Hepatocyte (in vitro differentiated cells): ENCODE measurements at regions not wholly inside any gene's neighbourhood (a gene's known extent, or its start where the extent isn't known, plus 50 kb on each side); places are given as distances from the start of the nearest gene placed in this dataset.
A peak's percentile ranks its signal among the peaks of the same experiment; 100 is the strongest.

Experiments used
- DNase-seq: peaks from one replicate; pipeline ENCODE4 v3.0.0-alpha.2; 2016; ENCODE audit warnings: low spot score
- H2AFZ ChIP-seq: fragments of 200-600 bp; sonication (generic); 2 replicates; pipeline ENCODE4 v1.6.0; 2016; ENCODE audit warnings: antibody characterized with exemption, mild to moderate bottlenecking
- H3K27ac ChIP-seq: fragments of 200-600 bp; sonication (generic); 2 replicates; pipeline ENCODE4 v1.5.1; 2016; ENCODE audit warnings: mild to moderate bottlenecking
- H3K27me3 ChIP-seq: fragments of 200-600 bp; sonication (generic); 2 replicates; pipeline ENCODE4 v1.6.1; 2016
- H3K36me3 ChIP-seq: fragments of 200-600 bp; sonication (generic); replicated peaks from 2 replicates; pipeline ENCODE4 v1.5.1; 2016; ENCODE audit warnings: low read depth; ENCODE audit not compliant: insufficient read depth
- H3K4me1 ChIP-seq: fragments of 200-600 bp; sonication (generic); 2 replicates; pipeline ENCODE4 v1.5.1; 2016; ENCODE audit warnings: mild to moderate bottlenecking, moderate library complexity; ENCODE audit not compliant: insufficient read depth
- H3K4me2 ChIP-seq: fragments of 200-600 bp; sonication (generic); 2 replicates; pipeline ENCODE4 v1.6.0; 2016
- H3K4me3 ChIP-seq: fragments of 200-600 bp; sonication (generic); 2 replicates; pipeline ENCODE4 v1.5.1; 2016; ENCODE audit warnings: mild to moderate bottlenecking
- H3K79me2 ChIP-seq: fragments of 200-600 bp; sonication (generic); 2 replicates; pipeline ENCODE4 v1.6.0; 2017; ENCODE audit warnings: mild to moderate bottlenecking
- H3K9me2 ChIP-seq: fragments of 200-600 bp; sonication (generic); replicated peaks from 2 replicates; pipeline ENCODE4 v1.6.0; 2017; ENCODE audit warnings: mild to moderate bottlenecking; ENCODE audit not compliant: insufficient read depth
- H3K9me3 ChIP-seq: fragments of 200-600 bp; sonication (generic); 2 replicates; pipeline ENCODE4 v1.5.1; 2016; ENCODE audit warnings: low read depth, mild to moderate bottlenecking
- H4K20me1 ChIP-seq: fragments of 200-600 bp; sonication (generic); 2 replicates; pipeline ENCODE4 v1.6.0; 2016; ENCODE audit warnings: mild to moderate bottlenecking; ENCODE audit not compliant: insufficient read depth, poor library complexity, severe bottlenecking
- EZH2 ChIP-seq: fragments of 200-600 bp; sonication (generic); IDR thresholded peaks from 2 replicates; pipeline ENCODE4 v1.6.1; 2016; ENCODE audit warnings: antibody characterized with exemption, mild to moderate bottlenecking, borderline replicate concordance
- EZH2phosphoT487 ChIP-seq: fragments of 200-600 bp; sonication (generic); IDR thresholded peaks from one replicate; pipeline ENCODE4 v1.6.1; 2018; ENCODE audit warnings: antibody characterized with exemption, mild to moderate bottlenecking, low read depth, moderate library complexity; ENCODE audit not compliant: unreplicated experiment, severe bottlenecking
- WGBS: methylation state at CpG from one replicate; pipeline ENCODE4 v1.1.6; 2016; ENCODE audit warnings: low lambda C conversion rate; ENCODE audit errors: missing lambda C conversion rate; 5-methylcytosine and 5-hydroxymethylcytosine counted together
- TF ChIP-seq, protein P1 (sequence below): fragments of 200-600 bp; sonication (generic); IDR thresholded peaks from 2 replicates; pipeline ENCODE4 v1.5.1; 2016; ENCODE audit warnings: antibody characterized with exemption, mild to moderate bottlenecking; ENCODE audit not compliant: poor library complexity

DNA sequence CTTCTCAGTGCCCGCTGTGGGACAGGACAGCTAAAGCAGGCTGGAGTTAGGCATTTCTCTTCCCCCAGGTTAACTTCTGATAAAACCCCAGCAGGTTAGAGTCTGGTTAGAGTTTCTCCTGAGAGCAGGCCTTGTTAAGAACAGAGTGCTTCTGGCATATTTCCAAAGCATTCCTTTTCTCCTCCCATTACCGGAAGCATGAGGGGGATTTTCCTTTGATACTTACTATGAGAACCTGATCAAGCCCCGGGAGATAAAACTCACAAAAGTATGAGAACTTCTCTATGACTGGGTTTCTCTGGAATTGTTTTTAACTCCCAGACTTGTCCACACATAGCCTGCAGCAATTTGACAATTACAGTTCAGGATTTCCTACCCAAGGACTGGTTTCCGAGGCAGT lies 77.4 kb upstream of the MAST4 start:
- 65% methylated on average over 4 of the region's 4 CpGs for WGBS
- Histone ChIP-seq H3K27me3 (no peaks in the 10 kb centered on the region), H3K9me2 (no peaks in the 10 kb centered on the region), H3K27ac (no peak overlapping the region), H4K20me1 (no peaks in the 10 kb centered on the region), H3K9me3 (no peaks in the 10 kb centered on the region), H2AFZ (no peak overlapping the region), H3K79me2 (no peaks in the 10 kb centered on the region), H3K4me3 (no peak overlapping the region), H3K4me2 (no peak overlapping the region), H3K36me3 (no peaks in the 10 kb centered on the region), H3K4me1 (no peaks in the 10 kb centered on the region)
- DNase-seq, result peak; percentile 24
- TF ChIP-seq, protein P1, sequence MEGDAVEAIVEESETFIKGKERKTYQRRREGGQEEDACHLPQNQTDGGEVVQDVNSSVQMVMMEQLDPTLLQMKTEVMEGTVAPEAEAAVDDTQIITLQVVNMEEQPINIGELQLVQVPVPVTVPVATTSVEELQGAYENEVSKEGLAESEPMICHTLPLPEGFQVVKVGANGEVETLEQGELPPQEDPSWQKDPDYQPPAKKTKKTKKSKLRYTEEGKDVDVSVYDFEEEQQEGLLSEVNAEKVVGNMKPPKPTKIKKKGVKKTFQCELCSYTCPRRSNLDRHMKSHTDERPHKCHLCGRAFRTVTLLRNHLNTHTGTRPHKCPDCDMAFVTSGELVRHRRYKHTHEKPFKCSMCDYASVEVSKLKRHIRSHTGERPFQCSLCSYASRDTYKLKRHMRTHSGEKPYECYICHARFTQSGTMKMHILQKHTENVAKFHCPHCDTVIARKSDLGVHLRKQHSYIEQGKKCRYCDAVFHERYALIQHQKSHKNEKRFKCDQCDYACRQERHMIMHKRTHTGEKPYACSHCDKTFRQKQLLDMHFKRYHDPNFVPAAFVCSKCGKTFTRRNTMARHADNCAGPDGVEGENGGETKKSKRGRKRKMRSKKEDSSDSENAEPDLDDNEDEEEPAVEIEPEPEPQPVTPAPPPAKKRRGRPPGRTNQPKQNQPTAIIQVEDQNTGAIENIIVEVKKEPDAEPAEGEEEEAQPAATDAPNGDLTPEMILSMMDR, result no peak
- TF ChIP-seq EZH2 (no peak), EZH2phosphoT487 (no peak)

DNA sequence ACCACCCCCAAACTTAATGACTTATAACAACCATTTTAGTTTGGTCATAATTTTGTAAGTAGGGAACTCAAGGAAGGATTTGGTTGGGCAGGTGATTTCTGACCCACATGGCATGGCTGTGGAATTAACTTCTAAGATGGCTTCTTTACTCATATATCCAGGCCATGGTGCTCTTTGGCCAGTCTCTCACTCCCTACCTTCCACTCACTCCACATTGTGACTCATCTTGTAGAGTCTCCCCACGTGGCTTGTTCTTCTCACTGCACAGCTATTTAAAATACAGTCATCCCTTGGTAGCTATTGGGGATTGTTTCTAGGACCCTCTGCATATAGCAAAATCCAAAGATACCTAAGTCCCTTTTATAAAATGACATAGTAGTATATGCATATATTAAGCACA lies 76.6 kb upstream of the MAST4 start:
- TF ChIP-seq EZH2phosphoT487, result no peak
- no peak for TF ChIP-seq EZH2
- TF ChIP-seq, protein P1, result no peak
- WGBS, result 79% methylated on average over 1 of the region's 1 CpG
- no peak overlapping the region for H3K27ac ChIP-seq

DNA sequence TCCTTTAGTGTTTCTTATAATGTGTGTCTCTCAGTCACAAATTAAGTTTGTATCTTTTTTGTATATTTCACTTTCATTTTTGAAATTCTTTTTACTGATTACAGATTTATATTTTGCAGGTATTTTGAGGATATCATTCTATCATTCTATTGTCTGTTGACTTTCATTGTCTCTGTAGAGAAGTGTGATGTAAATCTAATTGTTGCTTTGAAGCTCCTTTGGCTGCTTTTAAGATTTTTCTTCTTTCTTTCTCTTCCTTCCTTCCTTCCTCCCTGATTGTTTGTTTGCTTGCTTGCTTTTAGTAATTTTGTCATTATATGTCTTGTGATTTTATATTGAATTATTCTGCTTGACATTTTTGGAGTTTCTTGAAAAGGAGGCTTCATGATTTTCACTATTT lies 75.3 kb upstream of the MAST4 start:
- TF ChIP-seq, protein P1, result no peak
- TF ChIP-seq EZH2phosphoT487 (no peak), EZH2 (no peak)
- Histone ChIP-seq H3K79me2 (no peaks in the 10 kb centered on the region), H3K4me1 (no peaks in the 10 kb centered on the region), H3K4me3 (no peak overlapping the region), H3K9me3 (no peaks in the 10 kb centered on the region), H3K9me2 (no peaks in the 10 kb centered on the region), H3K27me3 (no peaks in the 10 kb centered on the region), H3K27ac (no peak overlapping the region), H3K4me2 (no peak overlapping the region), H4K20me1 (no peaks in the 10 kb centered on the region), H2AFZ (no peak overlapping the region), H3K36me3 (no peaks in the 10 kb centered on the region)
- no peak for DNase-seq

More for the DNA sequence above, 76.6 kb upstream of the MAST4 start:
- no peaks in the 10 kb centered on the region for H4K20me1 ChIP-seq
- no peak for DNase-seq
- no peaks in the 10 kb centered on the region for H3K9me2 ChIP-seq
- H3K4me1 ChIP-seq, result no peaks in the 10 kb centered on the region
- no peak overlapping the region for H3K4me2 ChIP-seq
- H3K4me3 ChIP-seq, result no peak overlapping the region
- H3K79me2 ChIP-seq, result no peaks in the 10 kb centered on the region
- no peaks in the 10 kb centered on the region for H3K36me3 ChIP-seq
- no peaks in the 10 kb centered on the region for H3K9me3 ChIP-seq
- no peaks in the 10 kb centered on the region for H3K27me3 ChIP-seq
- no peak overlapping the region for H2AFZ ChIP-seq

DNA sequence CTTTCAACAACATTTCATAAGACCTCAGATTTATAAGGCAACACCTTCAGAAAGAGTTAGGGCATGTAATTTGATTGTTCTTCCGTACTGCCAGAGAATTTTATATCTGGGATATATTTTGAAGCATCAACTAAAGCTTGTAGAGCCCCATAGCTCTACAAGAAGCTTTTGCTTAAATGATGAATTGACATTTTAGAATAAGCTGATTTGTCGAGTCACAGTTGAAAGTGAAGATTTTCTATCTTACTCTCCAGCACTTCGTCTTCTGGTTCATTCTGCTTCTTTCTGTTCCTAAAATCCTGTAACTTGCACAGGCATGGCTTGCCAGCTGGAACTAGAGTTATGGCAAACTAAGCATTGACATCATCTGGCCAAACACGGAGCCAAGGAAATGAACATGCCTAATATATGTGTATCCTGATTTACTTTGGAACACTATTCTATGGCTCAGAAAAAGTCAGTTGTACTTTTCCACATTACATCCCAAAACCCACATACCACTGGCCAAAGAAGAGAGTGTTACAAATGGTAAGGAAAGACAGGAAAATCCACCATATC lies 68.6 kb upstream of the MAST4 start:
- Histone ChIP-seq H4K20me1 (no peaks in the 10 kb centered on the region), H3K36me3 (no peaks in the 10 kb centered on the region), H2AFZ (no peak overlapping the region), H3K4me2 (no peak overlapping the region), H3K27ac (no peak overlapping the region), H3K4me3 (no peak overlapping the region), H3K79me2 (no peaks in the 10 kb centered on the region), H3K9me2 (no peaks in the 10 kb centered on the region), H3K27me3 (no peaks in the 10 kb centered on the region), H3K4me1 (no peaks in the 10 kb centered on the region), H3K9me3 (no peaks in the 10 kb centered on the region)
- WGBS, result 96% methylated on average over 4 of the region's 4 CpGs
- no peak for DNase-seq
- TF ChIP-seq, protein P1, result no peak
- no peak for TF ChIP-seq EZH2phosphoT487
